SK-N-SH treated with all-trans-retinoic acid at 6 μM for 48 hours (cell line): ENCODE measurements at regions not wholly inside any gene's neighbourhood (a gene's known extent, or its start where the extent isn't known, plus 50 kb on each side); places are given as distances from the start of the nearest gene placed in this dataset.

ENCODE experiments used
- ARNTL ChIP-seq: fragments of 450-650 bp; formaldehyde crosslinking; IDR thresholded peaks from 2 replicates; pipeline ENCODE4 v1.5.0; 2020; ENCODE audit warnings: low read depth, mild to moderate bottlenecking, moderate library complexity, borderline replicate concordance
- BACH2 ChIP-seq: fragments of 250-450 bp; sonication (Bioruptor Pico); IDR thresholded peaks from 2 replicates; pipeline ENCODE4 v1.9.0; 2021; ENCODE audit warnings: mild to moderate bottlenecking, borderline replicate concordance
- CREB5 ChIP-seq: fragments of 250-450 bp; sonication (Bioruptor Pico); IDR thresholded peaks from 2 replicates; pipeline ENCODE4 v1.5.1; 2020; ENCODE audit warnings: low read depth, mild to moderate bottlenecking, moderate library complexity
- CSDC2 ChIP-seq: fragments of 250-450 bp; sonication (Bioruptor Pico); IDR thresholded peaks from 2 replicates; pipeline ENCODE4 v1.5.0; 2020; ENCODE audit warnings: mild to moderate bottlenecking, moderate library complexity
- CSRNP3 ChIP-seq: fragments of 250-450 bp; sonication (Bioruptor Pico); IDR thresholded peaks from 2 replicates; pipeline ENCODE4 v1.5.1; 2021; ENCODE audit warnings: mild to moderate bottlenecking, moderate library complexity
- PATZ1 ChIP-seq: fragments of 250-450 bp; sonication (Bioruptor Pico); IDR thresholded peaks from 2 replicates; pipeline ENCODE4 v1.8.0; 2020; ENCODE audit warnings: mild to moderate bottlenecking, moderate library complexity, borderline replicate concordance
- POU6F1 ChIP-seq: fragments of 250-450 bp; sonication (Bioruptor Pico); IDR thresholded peaks from 2 replicates; pipeline ENCODE4 v1.8.0; 2021; ENCODE audit warnings: low read depth, mild to moderate bottlenecking, moderate library complexity, borderline replicate concordance
- PPARA ChIP-seq: fragments of 250-450 bp; sonication (Bioruptor Pico); IDR thresholded peaks from 2 replicates; pipeline ENCODE4 v1.5.0; 2020; ENCODE audit warnings: mild to moderate bottlenecking, borderline replicate concordance
- SNAI2 ChIP-seq: fragments of 250-450 bp; sonication (Bioruptor Pico); IDR thresholded peaks from 2 replicates; pipeline ENCODE4 v1.5.0; 2020; ENCODE audit warnings: mild to moderate bottlenecking, moderate library complexity
- TCF4 ChIP-seq: fragments of 250-450 bp; sonication (Bioruptor Pico); IDR thresholded peaks from 2 replicates; pipeline ENCODE4 v1.8.0; 2021; ENCODE audit warnings: mild to moderate bottlenecking, moderate library complexity, borderline replicate concordance
- TOX ChIP-seq: fragments of 250-450 bp; sonication (Bioruptor Pico); IDR thresholded peaks from 2 replicates; pipeline ENCODE4 v1.8.0; 2021; ENCODE audit warnings: mild to moderate bottlenecking, moderate library complexity, borderline replicate concordance
- TSHZ2 ChIP-seq: fragments of 250-450 bp; sonication (Bioruptor Pico); IDR thresholded peaks from 2 replicates; pipeline ENCODE4 v1.5.0; 2020; ENCODE audit warnings: mild to moderate bottlenecking, moderate library complexity
- ZFP30 ChIP-seq: fragments of 450-650 bp; formaldehyde crosslinking; IDR thresholded peaks from 2 replicates; pipeline ENCODE4 v1.5.0; 2022; ENCODE audit warnings: mild to moderate bottlenecking, moderate library complexity

GRCh38 chr7:67618556-67619162 is 622.0 kb downstream of the TYW1 start:
- TF ChIP-seq PATZ1 (CRISPR knock-in tag) (no peak), CREB5 (CRISPR knock-in tag) (no peak), BACH2 (no peak), TOX (CRISPR knock-in tag) (no peak), POU6F1 (CRISPR knock-in tag) (no peak), SNAI2 (CRISPR knock-in tag) (no peak), ZFP30 (no peak), CSRNP3 (no peak), TSHZ2 (CRISPR knock-in tag) (no peak), CSDC2 (CRISPR knock-in tag) (no peak), TCF4 (no peak), PPARA (CRISPR knock-in tag) (no peak), ARNTL (CRISPR knock-in tag) (no peak)
